Neural cell (in vitro differentiated cells): ENCODE measurements at regions not wholly inside any gene's neighbourhood (a gene's known extent, or its start where the extent isn't known, plus 50 kb on each side); places are given as distances from the start of the nearest gene placed in this dataset.

ENCODE experiments used
- H2AFZ ChIP-seq: fragments of 200-600, 300-800 bp; sonication (generic), shearing (Covaris generic); 2 replicates; pipeline ENCODE4 v1.6.0; 2014; ENCODE audit warnings: low read depth, mild to moderate bottlenecking, antibody characterized with exemption, low read length, moderate library complexity
- H3F3A ChIP-seq: fragments of 200-600 bp; shearing (Covaris generic); 2 replicates; pipeline ENCODE4 v1.6.1; 2016; ENCODE audit warnings: mild to moderate bottlenecking, moderate library complexity, mixed read lengths, antibody characterized with exemption, low read length; ENCODE audit not compliant: insufficient read depth, poor library complexity, severe bottlenecking
- H3K27ac ChIP-seq: fragments of 200-600, 300-800 bp; sonication (generic), shearing (Covaris generic); 2 replicates; pipeline ENCODE4 v1.5.1; 2014; ENCODE audit warnings: mild to moderate bottlenecking, low read length, moderate library complexity
- H3K27me3 ChIP-seq: fragments of 300-800, 200-600 bp; sonication (generic), shearing (Covaris generic); 2 replicates; pipeline ENCODE4 v1.6.0; 2014; ENCODE audit warnings: mild to moderate bottlenecking, low read depth, low read length, moderate library complexity; ENCODE audit not compliant: insufficient read depth
- H3K36me3 ChIP-seq: fragments of 300-800, 200-600 bp; sonication (generic), shearing (Covaris generic); 2 replicates; pipeline ENCODE4 v1.5.1; 2014; ENCODE audit warnings: mild to moderate bottlenecking, antibody characterized with exemption, low read length, moderate library complexity; ENCODE audit not compliant: insufficient read depth
- H3K4me2 ChIP-seq: fragments of 300-800, 200-600 bp; sonication (generic), shearing (Covaris generic); 2 replicates; pipeline ENCODE4 v1.6.0; 2014; ENCODE audit warnings: mild to moderate bottlenecking, low read length
- H3K4me3 ChIP-seq: fragments of 300-800, 200-600 bp; sonication (generic), shearing (Covaris generic); 2 replicates; pipeline ENCODE4 v1.5.1; 2014; ENCODE audit warnings: mild to moderate bottlenecking, low read length, moderate library complexity
- H3K79me2 ChIP-seq: fragments of 200-600 bp; shearing (Covaris generic); replicated peaks from 2 replicates; pipeline ENCODE4 v1.6.0; 2014; ENCODE audit warnings: mild to moderate bottlenecking, low read length, moderate library complexity; ENCODE audit not compliant: insufficient read depth
- H3K9ac ChIP-seq: fragments of 300-800, 200-600 bp; sonication (generic), shearing (Covaris generic); 2 replicates; pipeline ENCODE4 v1.6.1; 2016; ENCODE audit warnings: mild to moderate bottlenecking, low read length, mixed read lengths
- H3K9me2 ChIP-seq: fragments of 200-600 bp; shearing (Covaris generic); 2 replicates; pipeline ENCODE4 v1.6.1; 2016; ENCODE audit warnings: mild to moderate bottlenecking, low read length, mixed read lengths; ENCODE audit not compliant: insufficient read depth
- H3K9me3 ChIP-seq: fragments of 200-600, 300-800 bp; sonication (generic), shearing (Covaris generic); 2 replicates; pipeline ENCODE4 v1.6.1; 2016; ENCODE audit warnings: mild to moderate bottlenecking, mixed run types, low read length, moderate library complexity, mixed read lengths
- H4K20me1 ChIP-seq: fragments of 200-600 bp; shearing (Covaris generic); 2 replicates; pipeline ENCODE4 v1.6.1; 2016; ENCODE audit warnings: mild to moderate bottlenecking, mixed run types; ENCODE audit not compliant: insufficient read depth
- CTCF ChIP-seq: fragments of 450-650 bp; IDR thresholded peaks from 2 replicates; pipeline ENCODE4 v1.5.1; 2014; ENCODE audit warnings: antibody characterized with exemption, mild to moderate bottlenecking, moderate library complexity; ENCODE audit not compliant: poor library complexity, severe bottlenecking
- EP300 ChIP-seq: fragments of 450-650 bp; conservative IDR thresholded peaks from 2 replicates; pipeline ENCODE4 v1.6.1; 2014; ENCODE audit warnings: antibody characterized with exemption, mild to moderate bottlenecking, moderate library complexity; ENCODE audit not compliant: poor library complexity, severe bottlenecking
- EZH2 ChIP-seq: fragments of 200-600, 300-800 bp; shearing (Covaris generic), sonication (generic); IDR thresholded peaks from 2 replicates; pipeline ENCODE4 v1.6.1; 2014; ENCODE audit warnings: antibody characterized with exemption, low read length, borderline replicate concordance, mild to moderate bottlenecking; ENCODE audit not compliant: insufficient read depth, poor library complexity, severe bottlenecking
- MXI1 ChIP-seq: fragments of 450-650 bp; conservative IDR thresholded peaks from 2 replicates; pipeline ENCODE4 v1.6.1; 2014; ENCODE audit warnings: antibody characterized with exemption, mild to moderate bottlenecking; ENCODE audit not compliant: poor library complexity, severe bottlenecking
- POLR2AphosphoS5 ChIP-seq: IDR thresholded peaks from 2 replicates; pipeline ENCODE4 v1.6.1; 2012
- RAD21 ChIP-seq: fragments of 450-650 bp; conservative IDR thresholded peaks from 2 replicates; pipeline ENCODE4 v1.6.1; 2014; ENCODE audit warnings: antibody characterized with exemption, mild to moderate bottlenecking, moderate library complexity
- REST ChIP-seq: IDR thresholded peaks from 2 replicates; pipeline ENCODE4 v1.6.1; 2012; ENCODE audit warnings: borderline replicate concordance
- SMC3 ChIP-seq: fragments of 450-650 bp; conservative IDR thresholded peaks from 2 replicates; pipeline ENCODE4 v1.6.1; 2014; ENCODE audit warnings: antibody characterized with exemption, mild to moderate bottlenecking, moderate library complexity; ENCODE audit not compliant: poor library complexity
- TAF1 ChIP-seq: IDR thresholded peaks from 2 replicates; pipeline ENCODE4 v1.6.1; 2012; ENCODE audit warnings: low read depth

- no peaks in the 10 kb centered on the region for H3K79me2 ChIP-seq
- H3K36me3 ChIP-seq: no peaks in the 10 kb centered on the region
- no peak overlapping the region for H3K4me2 ChIP-seq
- no peaks in the 10 kb centered on the region for H3K9me2 ChIP-seq
- no peak overlapping the region for H2AFZ ChIP-seq
- no peak overlapping the region for H3K9ac ChIP-seq
- TF ChIP-seq EZH2 (no peak), TAF1 (no peak), SMC3 (no peak), POLR2AphosphoS5 (no peak), MXI1 (no peak), CTCF (no peak), RAD21 (no peak), REST (no peak), EP300 (no peak)
- no peaks in the 10 kb centered on the region for H3K9me3 ChIP-seq
- H4K20me1 ChIP-seq: no peaks in the 10 kb centered on the region
- no peak overlapping the region for H3K27ac ChIP-seq
- H3K27me3 ChIP-seq: no peaks in the 10 kb centered on the region
- H3K4me3 ChIP-seq: no peak overlapping the region
- H3F3A ChIP-seq: no peaks in the 10 kb centered on the region
Observed at GRCh38 chr17:70881093-70881492, 711.8 kb downstream of the KCNJ2 start.

GRCh38 chr17:70882504-70882903 is 713.2 kb downstream of the KCNJ2 start:
- TF ChIP-seq MXI1 (no peak), EP300 (no peak), EZH2 (no peak), CTCF (no peak), REST (no peak), RAD21 (no peak), POLR2AphosphoS5 (no peak), SMC3 (no peak), TAF1 (no peak)
- Histone ChIP-seq H3K9me2 (no peaks in the 10 kb centered on the region), H2AFZ (no peak overlapping the region), H3K9me3 (no peaks in the 10 kb centered on the region), H3K27ac (no peak overlapping the region), H3K4me3 (no peak overlapping the region), H3K79me2 (no peaks in the 10 kb centered on the region), H3K9ac (no peak overlapping the region), H3K4me2 (no peak overlapping the region), H3K36me3 (no peaks in the 10 kb centered on the region), H3K27me3 (no peaks in the 10 kb centered on the region), H4K20me1 (no peaks in the 10 kb centered on the region), H3F3A (no peaks in the 10 kb centered on the region)
